CD8-positive, alpha-beta memory T cell (primary cell): ENCODE measurements at regions not wholly inside any gene's neighbourhood (a gene's known extent, or its start where the extent isn't known, plus 50 kb on each side); places are given as distances from the start of the nearest gene placed in this dataset.

ENCODE experiments used
- CTCF ChIA-PET: fragments of 350-600 bp; sonication (Branson Sonifier 250); formaldehyde crosslinking; loops from one replicate; lab custom pipeline; 2021; ENCODE audit warnings: antibody characterized with exemption; lab: Charles Lee
- POLR2A ChIA-PET: fragments of 350-600 bp; sonication (Branson Sonifier 250); formaldehyde crosslinking; loops from one replicate; lab custom pipeline; 2021; ENCODE audit warnings: antibody characterized with exemption; lab: Charles Lee
- DNase-seq, 5 donors: peaks; one replicate each; pipeline versions ENCODE4 v3.0.0 to v3.0.0-alpha.2; 2020 to 2022; ENCODE audit warnings: mixed read lengths in 1 of 5
- H3K27ac ChIP-seq: one replicate; pipeline ENCODE4 v1.7.0; 2013; ENCODE audit warnings: low read depth, mild to moderate bottlenecking, low read length, moderate library complexity
- H3K27me3 ChIP-seq: 2 replicates; pipeline ENCODE4 v1.7.0; 2013; ENCODE audit warnings: low read length, mild to moderate bottlenecking; ENCODE audit not compliant: insufficient read depth, poor library complexity, severe bottlenecking
- H3K36me3 ChIP-seq: 2 replicates; pipeline ENCODE4 v1.7.0; 2013; ENCODE audit warnings: mild to moderate bottlenecking, low read length, moderate library complexity; ENCODE audit not compliant: insufficient read depth
- H3K4me1 ChIP-seq: 2 replicates; pipeline ENCODE4 v1.7.0; 2013; ENCODE audit warnings: mild to moderate bottlenecking, low read length, moderate library complexity; ENCODE audit not compliant: insufficient read depth
- H3K4me3 ChIP-seq: 2 replicates; pipeline ENCODE4 v1.7.0; 2013; ENCODE audit warnings: mild to moderate bottlenecking, low read length
- H3K9me3 ChIP-seq: 2 replicates; pipeline ENCODE4 v1.7.0; 2013; ENCODE audit warnings: mild to moderate bottlenecking, low read length
- H3K27ac Mint-ChIP-seq, 8 donors: one replicate each; pipeline ENCODE4 v1.8.0; 2020 to 2021; ENCODE audit warnings: mixed read lengths in 8 of 8, mild to moderate bottlenecking in 6 of 8, inconsistent platforms in 3 of 8, moderate library complexity in 3 of 8
- H3K27me3 Mint-ChIP-seq, 2 donors: one replicate each; pipeline ENCODE4 v1.8.0; 2020 to 2021; ENCODE audit warnings: mixed read lengths in 2 of 2, mild to moderate bottlenecking in 1 of 2, moderate library complexity in 1 of 2
- H3K36me3 Mint-ChIP-seq, 3 donors: one replicate each; pipeline ENCODE4 v1.8.0; 2020 to 2021; ENCODE audit warnings: mixed read lengths in 3 of 3, inconsistent platforms in 1 of 3, mild to moderate bottlenecking in 1 of 3
- H3K4me1 Mint-ChIP-seq, 3 donors: one replicate each; pipeline ENCODE4 v1.8.0; 2020 to 2021; ENCODE audit warnings: mixed read lengths in 3 of 3, inconsistent platforms in 1 of 3, mild to moderate bottlenecking in 1 of 3
- H3K4me3 Mint-ChIP-seq, 7 donors: one replicate each; pipeline ENCODE4 v1.8.0; 2020 to 2021; ENCODE audit warnings: mixed read lengths in 7 of 7, mild to moderate bottlenecking in 6 of 7, moderate library complexity in 4 of 7, inconsistent platforms in 2 of 7
- H3K9me3 Mint-ChIP-seq, 5 donors: one replicate each; pipeline ENCODE4 v1.8.0; 2020 to 2022; ENCODE audit warnings: mixed read lengths in 5 of 5, mild to moderate bottlenecking in 3 of 5, moderate library complexity in 2 of 5, inconsistent platforms in 1 of 5

DNA sequence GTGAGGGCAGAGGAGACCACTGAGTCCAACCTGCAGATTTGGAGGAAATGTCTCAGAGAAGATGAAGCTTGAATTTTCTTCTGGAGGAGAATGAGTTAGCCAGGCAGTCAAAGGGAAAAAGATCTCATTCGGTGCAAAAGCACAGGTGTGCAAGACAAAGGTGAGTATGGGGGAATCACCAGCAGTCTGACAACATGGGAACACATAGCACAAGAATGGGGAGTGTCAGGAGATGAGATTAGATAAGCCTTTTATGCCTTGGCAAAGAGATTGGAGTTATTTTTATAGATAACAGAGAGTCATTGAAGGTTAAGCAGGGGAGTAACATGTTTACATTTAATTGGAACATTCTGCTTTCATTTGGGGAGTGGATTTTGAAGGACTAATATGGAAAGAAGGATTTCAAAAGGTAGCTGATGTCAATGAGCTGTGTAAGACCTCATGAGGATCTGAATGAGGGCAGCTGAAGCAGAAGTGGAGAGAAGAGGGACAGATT lies 171.3 kb upstream of the NTF3 start:
- no peaks in the 10 kb centered on the region for H3K27me3 ChIP-seq
- Mint-ChIP-seq H3K27ac (no peak overlapping the region), H3K27me3 (peaks cover 0 to 14% of the 10 kb centered on the region in 2 donors), H3K9me3 (peaks cover 0 to 2% (median 0%) of the 10 kb centered on the region in 5 donors), H3K4me1 (no peaks in the 10 kb centered on the region), H3K36me3 (no peaks in the 10 kb centered on the region), H3K4me3 (no peak overlapping the region)
- no peak overlapping the region for H3K4me3 ChIP-seq
- DNase-seq = no peak
- POLR2A ChIA-PET = no interaction called here
- no peaks in the 10 kb centered on the region for H3K4me1 ChIP-seq
- CTCF ChIA-PET = no interaction called here
- H3K9me3 ChIP-seq = no peaks in the 10 kb centered on the region
- no peaks in the 10 kb centered on the region for H3K36me3 ChIP-seq
- H3K27ac ChIP-seq = no peak overlapping the region

DNA sequence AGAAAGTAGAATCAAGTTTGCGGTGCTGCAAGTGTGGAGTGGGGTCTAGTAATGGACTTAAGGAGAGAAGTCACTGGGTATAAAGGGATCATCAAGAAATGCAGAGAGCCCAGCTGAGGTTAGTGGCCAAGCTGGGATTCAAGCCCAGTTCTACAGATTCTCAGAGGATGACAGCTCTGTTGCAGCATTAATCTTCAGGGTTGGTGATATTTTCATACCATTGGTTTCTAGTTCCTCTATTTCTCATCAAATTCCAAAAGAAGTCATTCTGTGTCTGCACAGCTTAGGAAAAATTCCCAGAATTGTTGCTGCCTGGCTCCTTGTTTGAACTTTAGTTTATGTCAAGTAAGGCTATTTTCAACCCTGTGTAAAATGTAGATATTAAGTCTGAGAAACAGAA lies 169.5 kb upstream of the NTF3 start:
- Mint-ChIP-seq H3K4me1 (no peaks in the 10 kb centered on the region), H3K27me3 (peaks cover 0 to 9% of the 10 kb centered on the region in 2 donors), H3K36me3 (no peaks in the 10 kb centered on the region), H3K4me3 (no peak overlapping the region), H3K9me3 (peaks cover 0 to 4% (median 0%) of the 10 kb centered on the region in 5 donors), H3K27ac (no peak overlapping the region)
- CTCF ChIA-PET = no interaction called here
- no peaks in the 10 kb centered on the region for H3K9me3 ChIP-seq
- H3K36me3 ChIP-seq = no peaks in the 10 kb centered on the region
- no peak overlapping the region for H3K4me3 ChIP-seq
- no peak for DNase-seq
- POLR2A ChIA-PET = no interaction called here
- no peaks in the 10 kb centered on the region for H3K27me3 ChIP-seq
- no peaks in the 10 kb centered on the region for H3K4me1 ChIP-seq
- no peak overlapping the region for H3K27ac ChIP-seq

DNA sequence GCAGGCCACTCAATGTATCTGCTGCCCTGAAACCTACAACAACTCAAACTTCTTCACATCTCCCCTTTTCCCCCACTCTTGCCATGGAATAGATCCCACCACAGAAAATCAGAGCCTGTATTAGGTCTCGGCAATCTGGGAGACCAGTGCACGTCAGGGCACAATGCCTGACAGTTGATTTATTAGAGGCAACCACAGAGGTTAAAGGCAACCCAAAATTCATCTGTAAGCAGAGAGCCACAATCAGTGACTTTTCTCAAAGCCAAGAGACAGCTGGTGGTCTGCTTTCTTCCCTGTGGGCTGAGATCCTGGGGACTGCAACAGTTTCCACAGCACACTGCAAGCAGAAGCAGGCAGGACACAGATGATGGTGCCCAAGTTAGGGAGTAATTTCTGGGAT lies 169.0 kb upstream of the NTF3 start:
- H3K27me3 ChIP-seq = no peaks in the 10 kb centered on the region
- ChIA-PET POLR2A (no interaction called here), CTCF (no interaction called here)
- Mint-ChIP-seq H3K27ac (no peak overlapping the region), H3K4me1 (no peaks in the 10 kb centered on the region), H3K4me3 (no peak overlapping the region), H3K27me3 (peaks cover 0 to 6% of the 10 kb centered on the region in 2 donors), H3K36me3 (no peaks in the 10 kb centered on the region), H3K9me3 (peaks cover 0 to 4% (median 0%) of the 10 kb centered on the region in 5 donors)
- no peak for DNase-seq
- H3K4me3 ChIP-seq = no peak overlapping the region
- H3K9me3 ChIP-seq = no peaks in the 10 kb centered on the region
- no peaks in the 10 kb centered on the region for H3K4me1 ChIP-seq
- no peak overlapping the region for H3K27ac ChIP-seq
- H3K36me3 ChIP-seq = no peaks in the 10 kb centered on the region

DNA sequence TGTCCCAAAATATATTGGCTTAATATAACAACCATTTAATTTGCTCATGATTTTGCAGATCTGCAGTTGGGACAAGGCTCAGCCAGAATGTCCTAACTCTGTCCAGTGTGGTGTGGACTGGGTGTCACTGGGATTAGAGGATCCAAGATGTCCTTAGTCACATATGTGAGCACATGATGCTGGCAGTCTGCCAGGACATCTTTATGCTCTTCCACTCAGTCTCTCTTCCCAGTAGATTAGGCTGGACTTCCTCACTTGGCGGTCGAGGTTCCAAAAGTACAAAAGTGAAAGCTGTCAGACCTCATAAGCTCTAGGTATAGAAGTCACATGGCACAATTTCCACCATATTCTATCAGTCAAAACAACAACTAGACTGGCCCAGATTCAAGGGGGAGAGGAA lies 167.9 kb upstream of the NTF3 start:
- no peaks in the 10 kb centered on the region for H3K36me3 Mint-ChIP-seq
- no peak for DNase-seq
- CTCF ChIA-PET = no interaction called here

DNA sequence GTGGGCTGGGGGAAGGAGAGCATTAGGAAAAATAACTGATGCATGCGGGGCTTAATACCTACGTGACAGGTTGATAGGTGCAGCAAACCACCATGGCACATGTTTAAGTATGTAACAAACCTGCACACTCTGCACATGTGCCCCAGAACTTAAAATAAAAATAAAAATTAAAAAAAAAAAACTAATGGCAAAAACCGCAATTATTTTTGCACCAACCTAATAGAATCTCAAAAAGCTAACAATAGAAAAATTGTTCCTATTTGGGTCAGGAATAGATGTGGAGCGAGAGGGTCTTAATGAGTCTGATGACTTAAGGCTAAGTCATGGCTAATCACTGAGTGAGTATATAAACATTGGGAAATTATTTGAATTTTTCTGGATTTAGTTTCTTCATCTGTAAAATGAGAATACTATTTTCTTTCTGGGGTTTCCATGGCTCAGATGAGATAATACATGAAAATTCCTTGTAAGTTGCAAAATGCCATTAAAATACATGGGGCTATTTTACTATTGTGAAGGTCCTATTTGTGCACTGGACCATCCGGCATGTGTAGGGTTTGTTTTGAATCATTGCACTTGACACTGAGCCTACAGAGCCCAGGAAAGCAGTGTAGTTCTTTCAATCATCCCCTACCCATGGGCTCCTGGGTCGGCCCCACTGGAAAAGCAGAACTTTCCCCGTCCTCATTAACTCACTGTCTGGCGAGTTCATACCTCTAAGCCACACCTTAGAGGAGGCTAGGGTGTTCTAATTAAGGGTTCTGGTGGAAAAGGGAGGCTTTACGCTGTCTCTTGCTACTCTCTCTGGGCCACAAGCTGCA lies 164.1 kb upstream of the NTF3 start:
- no peak for DNase-seq
- no peaks in the 10 kb centered on the region for H3K36me3 ChIP-seq
- no peak overlapping the region for H3K4me3 ChIP-seq
- H3K27me3 ChIP-seq = no peaks in the 10 kb centered on the region
- Mint-ChIP-seq H3K4me3 (no peak overlapping the region), H3K27me3 (no peaks in the 10 kb centered on the region), H3K36me3 (no peaks in the 10 kb centered on the region), H3K4me1 (no peaks in the 10 kb centered on the region), H3K27ac (no peak overlapping the region), H3K9me3 (peaks cover 0 to 5% (median 0%) of the 10 kb centered on the region in 5 donors)
- H3K4me1 ChIP-seq = no peaks in the 10 kb centered on the region
- H3K27ac ChIP-seq = no peak overlapping the region
- H3K9me3 ChIP-seq = no peaks in the 10 kb centered on the region
- ChIA-PET CTCF (no interaction called here), POLR2A (no interaction called here)

More for the DNA sequence above, 167.9 kb upstream of the NTF3 start:
- no peaks in the 10 kb centered on the region for H3K36me3 ChIP-seq
- POLR2A ChIA-PET = no interaction called here
- Mint-ChIP-seq H3K27me3 (no peaks in the 10 kb centered on the region), H3K27ac (no peak overlapping the region), H3K9me3 (peaks cover 0 to 4% (median 0%) of the 10 kb centered on the region in 5 donors), H3K4me1 (no peaks in the 10 kb centered on the region), H3K4me3 (no peak overlapping the region)
- H3K4me1 ChIP-seq = no peaks in the 10 kb centered on the region
- H3K9me3 ChIP-seq = no peaks in the 10 kb centered on the region
- no peak overlapping the region for H3K27ac ChIP-seq
- no peaks in the 10 kb centered on the region for H3K27me3 ChIP-seq
- H3K4me3 ChIP-seq = no peak overlapping the region

DNA sequence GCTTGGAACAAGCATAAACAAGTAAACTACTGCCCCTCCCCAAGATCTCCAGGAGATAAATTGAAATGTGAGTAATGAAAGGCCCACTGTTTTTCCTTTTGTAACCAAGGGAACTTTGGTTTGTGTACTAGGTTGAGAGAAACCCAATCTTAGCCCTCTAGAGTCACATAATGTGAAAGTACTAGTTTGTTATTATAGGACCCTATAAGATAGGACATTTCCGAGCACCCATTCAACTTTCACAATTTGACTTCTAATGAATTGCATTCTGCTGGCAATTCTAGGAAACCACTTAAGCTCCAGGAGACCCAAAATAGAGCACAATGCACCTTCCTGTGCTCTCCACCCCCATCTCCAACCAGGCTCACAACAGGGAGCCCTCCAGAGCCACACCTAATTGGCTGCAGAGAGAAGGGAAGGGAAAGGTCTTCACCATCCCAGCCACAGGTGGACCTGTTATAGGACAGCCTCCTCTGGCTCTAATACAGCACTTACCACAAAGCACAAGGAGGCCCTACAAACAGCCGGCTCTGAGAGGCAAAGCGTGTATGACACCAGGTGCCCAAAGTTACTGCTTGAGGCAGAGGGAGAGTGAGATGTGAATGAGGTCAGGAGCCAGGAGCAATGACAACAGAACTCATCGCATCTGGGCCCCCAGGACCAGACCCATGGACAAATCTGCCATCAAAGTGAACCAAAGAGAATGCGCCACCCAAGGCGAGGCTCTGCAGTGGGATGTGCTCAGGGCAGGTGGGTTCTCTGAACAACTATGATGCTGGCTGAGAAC lies 163.3 kb upstream of the NTF3 start:
- no peaks in the 10 kb centered on the region for H3K27me3 Mint-ChIP-seq
- no peaks in the 10 kb centered on the region for H3K4me1 Mint-ChIP-seq
- Histone ChIP-seq H3K9me3 (no peaks in the 10 kb centered on the region), H3K4me1 (no peaks in the 10 kb centered on the region), H3K36me3 (no peaks in the 10 kb centered on the region), H3K4me3 (no peak overlapping the region), H3K27me3 (no peaks in the 10 kb centered on the region), H3K27ac (no peak overlapping the region)
- POLR2A ChIA-PET = no interaction called here
- CTCF ChIA-PET = no interaction called here
- H3K36me3 Mint-ChIP-seq = no peaks in the 10 kb centered on the region
- peaks cover 0 to 5% (median 0%) of the 10 kb centered on the region in 5 donors for H3K9me3 Mint-ChIP-seq
- H3K27ac Mint-ChIP-seq = no peak overlapping the region
- no peak for DNase-seq
- H3K4me3 Mint-ChIP-seq = no peak overlapping the region

DNA sequence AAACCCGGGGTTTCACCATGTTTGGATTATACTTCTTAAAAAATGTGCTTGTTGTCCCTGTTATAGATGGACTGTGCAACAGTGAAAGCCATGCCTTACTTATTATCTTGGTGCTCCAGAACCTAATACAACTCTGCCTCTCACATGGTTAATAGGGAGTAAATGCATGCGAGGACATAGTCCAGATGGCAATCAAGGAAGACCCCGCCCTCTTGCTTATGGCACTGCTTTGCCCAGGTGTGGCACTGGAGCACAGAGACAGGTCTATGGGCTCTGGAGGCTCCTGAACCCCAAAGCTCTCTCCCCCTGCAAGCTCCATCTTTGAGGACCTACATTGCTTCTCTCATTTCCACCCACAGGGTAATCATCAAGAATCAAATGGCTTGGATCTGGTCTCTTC lies 162.1 kb upstream of the NTF3 start:
- Histone ChIP-seq H3K9me3 (no peaks in the 10 kb centered on the region), H3K4me3 (no peak overlapping the region), H3K4me1 (no peaks in the 10 kb centered on the region), H3K27me3 (no peaks in the 10 kb centered on the region), H3K36me3 (no peaks in the 10 kb centered on the region), H3K27ac (no peak overlapping the region)
- H3K36me3 Mint-ChIP-seq = no peaks in the 10 kb centered on the region
- DNase-seq = no peak
- H3K4me1 Mint-ChIP-seq = no peaks in the 10 kb centered on the region
- POLR2A ChIA-PET = no interaction called here
- no peak overlapping the region for H3K27ac Mint-ChIP-seq
- CTCF ChIA-PET = no interaction called here
- peaks cover 0 to 5% (median 0%) of the 10 kb centered on the region in 5 donors for H3K9me3 Mint-ChIP-seq
- H3K27me3 Mint-ChIP-seq = no peaks in the 10 kb centered on the region
- H3K4me3 Mint-ChIP-seq = no peak overlapping the region
